ENCODE measurements at regions not wholly inside any gene's neighbourhood (a gene's known extent, or its start where the extent isn't known, plus 50 kb on each side); places are given as distances from the start of the nearest gene placed in this dataset.

- TF ChIP-seq, protein P1, sequence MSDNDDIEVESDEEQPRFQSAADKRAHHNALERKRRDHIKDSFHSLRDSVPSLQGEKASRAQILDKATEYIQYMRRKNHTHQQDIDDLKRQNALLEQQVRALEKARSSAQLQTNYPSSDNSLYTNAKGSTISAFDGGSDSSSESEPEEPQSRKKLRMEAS (IDR thresholded peaks at IDR 0.05), result peak; percentile 31; the same call in 1 of the 2 replicates
- TF ChIP-seq ELF1 (IDR thresholded peaks at IDR 0.05; ENCODE audit: borderline replicate concordance, low read depth) (peak; percentile 24; the same call in 1 of the 2 replicates), CBX3 (IDR thresholded peaks at IDR 0.05; ENCODE audit: low read depth) (peak; percentile 76; the same call in 1 of the 2 replicates), JUND (IDR thresholded peaks at IDR 0.05) (peak; percentile 97), EZH2phosphoT487 (IDR thresholded peaks at IDR 0.05; ENCODE audit: borderline replicate concordance) (no peak)
Measured at GRCh38 chr16:52812678-52813556, 239.8 kb downstream of the CHD9NB start (continued).

DNA sequence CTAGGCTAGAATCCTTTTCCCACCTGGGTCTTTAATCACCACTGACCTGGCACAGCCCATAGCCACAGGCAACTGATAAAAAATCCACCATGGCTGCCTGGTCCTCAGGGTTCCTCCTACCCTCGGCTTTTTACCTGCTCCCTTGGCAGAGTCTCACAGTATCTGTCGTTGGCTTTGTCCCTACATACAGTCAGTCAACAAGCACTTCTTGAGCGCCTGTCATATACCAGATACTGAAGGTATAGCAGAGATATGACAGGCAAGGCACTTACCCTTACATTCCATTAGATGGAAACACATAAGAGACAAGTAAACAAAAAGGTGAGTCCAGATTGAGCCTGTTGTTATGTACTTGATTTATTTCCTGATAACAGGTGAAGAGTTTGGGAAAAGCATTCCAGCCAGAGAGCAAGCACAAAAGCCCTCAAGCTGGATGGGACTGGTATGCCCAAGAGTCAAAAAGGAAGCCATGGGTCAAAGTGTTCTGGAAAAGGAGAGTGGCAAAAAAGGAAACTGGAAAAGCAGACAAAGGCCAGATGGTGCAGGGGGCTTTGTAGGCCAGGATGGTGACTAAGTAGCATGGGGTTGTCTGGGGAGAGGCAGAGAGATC, 247.0 kb downstream of the CHD9NB start:
- H3K4me3 ChIP-seq (replicated peaks in 1 of 2; ENCODE audit: low read depth in 1 of 2, low read length in 2 of 2), result no peak overlapping the region
- no peak for TF ChIP-seq SRF (IDR thresholded peaks at IDR 0.05; ENCODE audit: low read depth)
- no peak for TF ChIP-seq ZNF274 (IDR thresholded peaks at IDR 0.05; ENCODE audit: low read depth, low read length)
- TF ChIP-seq CBX3 (IDR thresholded peaks at IDR 0.05; ENCODE audit: low read depth), result no peak
- no peak for TF ChIP-seq JUND (IDR thresholded peaks at IDR 0.05)
- TF ChIP-seq ELF1 (IDR thresholded peaks at IDR 0.05; ENCODE audit: borderline replicate concordance, low read depth), result no peak
- no peak for TF ChIP-seq POLR2A (IDR thresholded peaks at IDR 0.05; ENCODE audit: borderline replicate concordance, extremely low read depth, insufficient read depth, insufficient read length)
- TF ChIP-seq YY1 (IDR thresholded peaks at IDR 0.05; ENCODE audit: extremely low read depth, insufficient replicate concordance, low read depth, low read length), result no peak
- TF ChIP-seq TCF7L2 (IDR thresholded peaks at IDR 0.05; ENCODE audit: borderline replicate concordance, extremely low read depth, insufficient read depth, insufficient read length), result no peak
- TF ChIP-seq EZH2phosphoT487 (IDR thresholded peaks at IDR 0.05; ENCODE audit: borderline replicate concordance), result no peak
- TF ChIP-seq EGR1 (IDR thresholded peaks at IDR 0.05; ENCODE audit: low read depth), result no peak
- TF ChIP-seq, protein P1 (IDR thresholded peaks at IDR 0.05), result no peak
- TF ChIP-seq, protein P2, sequence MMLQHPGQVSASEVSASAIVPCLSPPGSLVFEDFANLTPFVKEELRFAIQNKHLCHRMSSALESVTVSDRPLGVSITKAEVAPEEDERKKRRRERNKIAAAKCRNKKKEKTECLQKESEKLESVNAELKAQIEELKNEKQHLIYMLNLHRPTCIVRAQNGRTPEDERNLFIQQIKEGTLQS (IDR thresholded peaks at IDR 0.05), result no peak
- no peak for TF ChIP-seq ZFX (IDR thresholded peaks at IDR 0.05)
- TF ChIP-seq SP1 (IDR thresholded peaks at IDR 0.05; ENCODE audit: low read depth), result no peak
- TF ChIP-seq, protein P3, sequence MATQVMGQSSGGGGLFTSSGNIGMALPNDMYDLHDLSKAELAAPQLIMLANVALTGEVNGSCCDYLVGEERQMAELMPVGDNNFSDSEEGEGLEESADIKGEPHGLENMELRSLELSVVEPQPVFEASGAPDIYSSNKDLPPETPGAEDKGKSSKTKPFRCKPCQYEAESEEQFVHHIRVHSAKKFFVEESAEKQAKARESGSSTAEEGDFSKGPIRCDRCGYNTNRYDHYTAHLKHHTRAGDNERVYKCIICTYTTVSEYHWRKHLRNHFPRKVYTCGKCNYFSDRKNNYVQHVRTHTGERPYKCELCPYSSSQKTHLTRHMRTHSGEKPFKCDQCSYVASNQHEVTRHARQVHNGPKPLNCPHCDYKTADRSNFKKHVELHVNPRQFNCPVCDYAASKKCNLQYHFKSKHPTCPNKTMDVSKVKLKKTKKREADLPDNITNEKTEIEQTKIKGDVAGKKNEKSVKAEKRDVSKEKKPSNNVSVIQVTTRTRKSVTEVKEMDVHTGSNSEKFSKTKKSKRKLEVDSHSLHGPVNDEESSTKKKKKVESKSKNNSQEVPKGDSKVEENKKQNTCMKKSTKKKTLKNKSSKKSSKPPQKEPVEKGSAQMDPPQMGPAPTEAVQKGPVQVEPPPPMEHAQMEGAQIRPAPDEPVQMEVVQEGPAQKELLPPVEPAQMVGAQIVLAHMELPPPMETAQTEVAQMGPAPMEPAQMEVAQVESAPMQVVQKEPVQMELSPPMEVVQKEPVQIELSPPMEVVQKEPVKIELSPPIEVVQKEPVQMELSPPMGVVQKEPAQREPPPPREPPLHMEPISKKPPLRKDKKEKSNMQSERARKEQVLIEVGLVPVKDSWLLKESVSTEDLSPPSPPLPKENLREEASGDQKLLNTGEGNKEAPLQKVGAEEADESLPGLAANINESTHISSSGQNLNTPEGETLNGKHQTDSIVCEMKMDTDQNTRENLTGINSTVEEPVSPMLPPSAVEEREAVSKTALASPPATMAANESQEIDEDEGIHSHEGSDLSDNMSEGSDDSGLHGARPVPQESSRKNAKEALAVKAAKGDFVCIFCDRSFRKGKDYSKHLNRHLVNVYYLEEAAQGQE (IDR thresholded peaks at IDR 0.05; ENCODE audit: low read depth), result no peak
- TF ChIP-seq RAD21 (IDR thresholded peaks at IDR 0.05; ENCODE audit: low read depth), result no peak
- CTCF ChIA-PET, result no interaction called here
- H2AFZ ChIP-seq (ENCODE audit: low read depth, low read length, poor library complexity, severe bottlenecking), result no peak overlapping the region
- no peaks in the 10 kb centered on the region for H3K27me3 ChIP-seq (ENCODE audit: insufficient read depth, low read length)
- no peaks in the 10 kb centered on the region for H3K4me1 ChIP-seq (ENCODE audit: control insufficient read depth in 1 of 2, insufficient read depth in 2 of 2, low read length in 2 of 2)
- H3K9me2 ChIP-seq (ENCODE audit: insufficient read depth), result no peaks in the 10 kb centered on the region
- no peaks in the 10 kb centered on the region for H3K36me3 ChIP-seq (ENCODE audit: control insufficient read depth in 1 of 2, insufficient read depth in 2 of 2, low read length in 2 of 2)
- H3K9ac ChIP-seq (ENCODE audit: low read length), result no peak overlapping the region
- no peaks in the 10 kb centered on the region for H3K79me2 ChIP-seq (ENCODE audit: insufficient read depth, low read length)
- ATAC-seq (no peak), DNase-seq (ENCODE audit: low read depth, low spot score) (no peak)
- no peak overlapping the region for H3K4me2 ChIP-seq (ENCODE audit: low read length)
- no peak overlapping the region for H3K27ac ChIP-seq (ENCODE audit: low read depth, low read length)
- no peaks in the 10 kb centered on the region for H4K20me1 ChIP-seq (ENCODE audit: insufficient read depth)
- no TSS peak for BruUV-seq (replicated peaks)
- RAD21 ChIA-PET (ENCODE audit: low non-redundant PET in 1 of 2, low total read pairs in 2 of 2, uncharacterized antibody in 2 of 2, unreplicated experiment in 2 of 2), result no interaction called here
- intact Hi-C loops (cut with micrococcal nuclease), result no loop called here
- H3K9me3 ChIP-seq (ENCODE audit: control insufficient read depth in 1 of 2, insufficient read depth in 1 of 2, low read depth in 1 of 2, low read length in 2 of 2), result no peaks in the 10 kb centered on the region
- POLR2A ChIA-PET, result no interaction called here

Measured in HCT116 (cell line).